OCI-M1 (cell line): ENCODE measurements at regions not wholly inside any gene's neighbourhood (a gene's known extent, or its start where the extent isn't known, plus 50 kb on each side); places are given as distances from the start of the nearest gene placed in this dataset.
"Not testable (repeated sequence)": the region's sequence is repeated elsewhere in the genome, so short reads cannot be mapped to it uniquely, and the experiment has no call there.

Experiments
- DNase-seq: peaks from one replicate; lab custom pipeline; 2025; lab: John Stamatoyannopoulos, UW

DNA sequence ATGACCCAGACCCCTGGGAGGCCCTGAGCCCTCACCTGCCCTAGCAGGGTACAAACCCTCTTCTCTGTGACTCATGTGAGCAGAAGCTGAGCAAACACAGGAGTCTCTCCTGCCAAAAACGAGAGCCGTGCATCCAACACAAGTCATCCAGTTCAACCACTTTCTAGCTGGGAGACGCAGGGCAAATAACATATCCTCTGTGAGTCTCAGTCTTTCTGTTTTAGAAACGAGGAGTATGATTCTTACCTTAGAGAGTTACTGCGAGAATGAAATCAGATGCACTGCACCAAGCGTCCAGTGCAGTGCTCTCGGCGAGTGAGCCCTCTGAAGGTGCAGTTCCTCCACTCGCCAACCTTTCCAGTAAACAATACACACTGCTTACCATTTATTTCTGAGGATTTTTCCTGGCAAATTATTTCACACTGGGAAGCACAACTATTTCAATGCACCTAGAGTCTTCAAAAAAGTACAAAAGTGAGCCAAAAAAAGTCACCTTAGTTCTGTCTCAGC, 331.8 kb upstream of the MYT1L start:
- no peak for DNase-seq

- no peak for DNase-seq
These were observed 331.2 kb upstream of the MYT1L start for GRCh38 chr2:2662037-2662846.

DNA sequence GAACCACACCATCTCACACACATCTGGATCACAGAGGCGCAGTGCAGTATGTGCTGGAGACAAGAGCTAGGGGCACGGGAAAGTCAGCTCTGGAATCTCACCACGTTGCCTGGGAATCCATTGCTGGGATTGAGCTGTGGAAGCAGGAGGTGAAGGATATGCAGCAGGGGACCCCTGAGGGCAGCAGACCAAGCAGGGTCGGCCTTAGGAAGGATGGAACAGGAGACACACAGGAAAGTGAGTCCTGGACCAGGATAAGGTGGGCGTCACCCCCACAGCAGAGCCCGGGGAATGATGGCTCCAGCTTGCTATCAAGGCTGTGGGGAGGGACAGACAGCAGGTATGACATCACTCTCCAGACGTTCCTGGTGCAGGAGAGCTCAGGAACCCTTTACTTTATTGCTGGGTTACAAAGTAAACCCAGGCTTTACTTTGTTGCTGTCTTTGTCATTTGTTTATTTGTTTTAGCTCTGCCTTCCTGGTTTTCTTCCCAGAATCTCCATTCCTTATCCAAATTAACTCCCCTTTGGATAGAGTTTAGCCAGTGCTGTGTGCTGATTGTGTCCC, 329.8 kb upstream of the MYT1L start:
- no peak for DNase-seq

DNA sequence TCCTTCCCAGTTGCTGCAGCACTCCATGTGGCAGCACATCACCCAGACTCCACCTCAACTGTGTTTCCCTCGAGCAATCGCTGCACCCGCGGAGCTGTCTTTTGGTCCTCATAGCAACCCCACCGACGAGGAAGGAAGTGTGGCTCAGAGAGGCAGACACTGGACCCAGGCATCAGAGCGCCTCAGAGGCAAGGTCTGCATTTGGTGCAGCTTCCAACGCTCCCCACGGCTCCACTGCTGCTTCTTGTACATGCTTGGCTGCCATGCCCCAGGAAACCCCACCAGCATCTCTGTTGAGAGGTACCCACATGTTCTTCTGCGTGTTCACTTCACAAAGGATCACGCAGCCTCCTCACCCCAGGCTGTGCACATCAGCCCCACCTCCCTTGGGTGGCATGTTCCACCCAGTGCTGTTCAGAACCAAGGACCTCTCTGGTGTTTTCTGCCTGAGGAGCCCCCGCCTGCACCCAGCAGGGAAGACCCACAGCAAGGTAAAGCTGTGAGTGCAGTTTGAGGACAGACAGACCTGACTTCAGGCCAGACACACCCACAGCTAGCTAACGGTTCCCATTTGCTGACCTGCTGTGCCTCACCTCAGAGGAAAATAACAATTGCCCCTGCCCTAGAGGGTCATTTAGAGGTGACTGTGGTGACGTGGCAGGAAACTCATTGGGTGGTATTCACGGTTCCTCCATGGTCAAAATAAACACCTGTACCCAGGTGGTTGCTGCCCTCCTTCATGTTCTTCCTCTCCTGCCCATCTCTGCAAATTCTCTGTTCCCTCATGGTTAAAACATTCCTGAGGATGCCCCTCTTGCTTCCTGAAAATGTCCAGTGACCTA, 326.3 kb upstream of the MYT1L start:
- no peak for DNase-seq

GRCh38 chr2:2656115-2657011, 325.3 kb upstream of the MYT1L start:
- DNase-seq: no peak

DNA sequence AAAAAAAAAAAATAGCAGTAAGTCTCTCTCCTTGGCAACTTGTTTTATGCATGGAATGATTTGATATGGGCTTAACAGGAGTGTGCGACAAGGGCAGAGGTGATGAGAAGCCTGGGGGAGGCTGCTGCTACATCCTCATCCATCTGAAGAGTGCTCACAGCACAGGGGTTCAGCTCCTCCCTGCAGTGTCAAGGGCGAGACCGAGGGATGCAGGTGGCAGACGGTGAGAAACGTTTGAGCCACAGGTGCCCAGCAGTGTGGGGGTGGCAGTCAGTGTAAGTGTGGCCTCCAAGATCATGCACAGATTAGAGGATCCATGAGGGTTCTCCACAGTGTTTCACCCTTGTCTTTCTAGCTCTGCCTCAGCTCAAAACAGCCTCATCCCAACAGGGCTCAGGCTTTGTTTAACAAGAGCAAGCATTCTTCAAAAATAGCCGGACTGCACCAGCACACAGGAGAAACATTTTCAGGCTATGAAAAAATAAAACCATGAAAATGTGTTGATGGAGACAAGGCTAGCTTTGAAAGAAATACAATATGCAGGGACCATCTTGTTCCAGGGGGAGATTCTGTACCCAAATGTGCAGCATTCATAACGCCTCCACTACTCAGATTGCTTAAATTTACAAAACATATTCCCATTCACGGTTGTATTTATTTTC, 324.5 kb upstream of the MYT1L start:
- no peak for DNase-seq

- no peak for DNase-seq
These were observed 322.2 kb upstream of the MYT1L start for GRCh38 chr2:2653231-2653630.

DNA sequence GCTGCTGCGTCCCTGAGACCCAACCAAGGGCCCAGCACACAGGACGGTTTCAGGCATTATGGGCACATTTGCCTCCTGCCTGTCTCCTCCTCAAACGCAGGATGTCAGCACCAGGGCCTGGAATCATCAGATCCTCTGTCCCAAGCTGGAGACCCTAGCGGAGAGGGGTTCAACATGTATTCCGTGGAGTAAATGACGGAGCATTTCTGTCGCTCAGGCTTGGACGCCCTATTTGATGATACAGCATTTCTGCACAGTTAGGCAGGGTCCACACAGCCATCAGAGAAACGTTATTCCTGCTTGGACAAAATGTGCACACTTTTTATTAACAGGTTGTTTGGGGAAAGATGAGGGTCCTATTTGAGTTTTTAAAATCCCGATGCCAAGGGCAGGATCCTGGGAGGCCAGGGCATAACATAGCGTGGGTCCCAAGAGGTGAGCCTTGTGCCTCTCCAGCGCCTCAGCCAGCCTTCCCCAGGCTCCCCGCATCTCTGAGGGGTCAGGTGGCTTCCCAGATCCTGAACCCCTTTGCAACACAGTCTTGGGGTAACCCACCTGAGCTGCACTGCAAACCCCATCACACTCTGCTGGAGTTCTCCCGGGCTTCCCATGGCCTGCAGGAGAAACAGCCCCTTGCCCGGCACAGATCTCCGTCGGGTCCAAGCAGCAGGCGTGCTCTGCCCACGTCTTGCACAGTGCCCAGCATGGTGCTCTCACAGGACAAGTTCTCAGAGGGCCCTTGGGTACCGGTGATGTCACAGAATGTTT, 319.7 kb upstream of the MYT1L start:
- DNase-seq: no peak

- no peak for DNase-seq
These were observed 318.3 kb upstream of the MYT1L start for GRCh38 chr2:2649109-2650072.

DNA sequence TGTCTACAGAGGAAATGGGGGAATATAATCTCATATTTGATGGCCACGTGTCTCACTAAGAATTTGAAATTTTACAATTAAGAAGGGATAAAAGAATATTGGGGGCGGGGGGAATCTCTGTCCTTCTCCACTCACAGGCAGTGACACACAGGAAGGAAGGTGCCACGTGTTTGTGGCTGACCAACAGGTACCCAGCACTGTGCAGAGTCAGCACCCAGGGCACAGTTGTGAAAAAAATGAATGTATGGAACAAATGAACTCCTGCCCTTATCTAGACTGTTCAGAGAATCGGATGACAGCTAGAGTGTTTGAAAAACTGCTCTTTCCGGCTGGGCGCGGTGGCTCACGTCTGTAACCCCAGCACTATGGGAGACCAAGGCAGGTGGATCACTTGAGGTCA, 317.0 kb upstream of the MYT1L start:
- no peak for DNase-seq

- no peak for DNase-seq
These were observed 316.1 kb upstream of the MYT1L start for GRCh38 chr2:2647141-2647541.

DNA sequence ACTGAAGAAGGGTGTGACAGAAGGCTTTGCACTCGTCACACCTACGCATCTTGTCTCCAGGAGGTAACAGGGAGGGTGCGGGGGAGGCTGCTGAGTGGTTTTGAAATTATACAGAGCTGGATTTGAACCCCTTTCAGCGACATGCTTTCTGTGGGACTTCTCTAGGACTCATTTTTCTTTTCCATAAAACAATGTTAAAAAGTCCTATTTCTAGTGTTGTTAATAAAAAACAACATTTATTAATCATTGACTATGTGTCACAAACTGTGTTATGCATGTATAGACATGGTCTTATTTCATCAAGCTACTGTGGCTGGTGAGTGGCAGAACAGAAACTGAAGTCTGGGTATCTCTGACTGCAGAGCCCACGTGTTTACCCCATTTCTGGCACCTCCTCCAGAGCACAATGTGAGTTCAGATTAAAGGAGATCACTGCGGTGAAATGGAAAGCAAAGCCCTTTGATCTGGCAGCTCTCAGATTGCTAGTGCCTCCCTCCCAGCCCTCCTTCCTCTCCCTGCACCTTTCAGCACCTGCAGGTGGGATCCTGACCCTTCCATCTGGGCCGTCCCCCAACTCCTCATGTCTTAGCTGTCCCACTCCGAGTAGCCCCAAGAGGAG, 315.5 kb upstream of the MYT1L start:
- peak; percentile 6 for DNase-seq

DNA sequence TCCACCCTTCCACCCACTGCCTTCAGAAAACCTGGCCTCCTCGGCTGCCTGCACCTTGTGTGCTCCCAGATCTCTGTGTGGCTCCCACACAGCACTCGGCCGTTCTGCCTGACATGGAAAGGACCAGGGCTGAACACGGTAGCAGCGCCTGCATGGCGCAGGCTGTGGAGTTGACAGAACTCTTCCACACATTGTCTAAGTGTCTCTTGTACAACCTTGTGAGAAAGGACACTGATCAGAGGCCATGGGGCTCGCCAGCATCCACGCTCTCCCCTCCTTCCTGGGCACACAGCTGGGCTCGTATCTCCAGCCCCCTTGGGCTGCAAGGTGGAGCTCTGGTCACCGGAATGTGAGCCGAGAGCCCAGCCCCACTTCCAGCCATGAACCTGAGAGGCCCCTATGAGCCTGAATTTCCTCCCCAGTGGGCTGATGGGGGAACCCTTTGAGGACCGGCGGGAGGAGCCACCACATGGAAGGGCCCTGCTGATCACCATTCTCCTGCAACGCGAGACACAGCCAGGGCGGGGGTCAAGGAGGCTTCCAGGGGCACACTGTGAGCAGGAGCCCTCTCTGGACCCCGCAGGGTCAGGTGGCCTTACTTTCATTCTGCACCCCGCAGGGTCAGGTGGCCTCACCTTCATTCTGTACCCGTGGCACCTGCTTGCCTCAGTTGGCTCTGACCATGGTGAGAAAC, 314.2 kb upstream of the MYT1L start:
- DNase-seq: no peak

GRCh38 chr2:2644751-2645150, 313.7 kb upstream of the MYT1L start:
- not testable (repeated sequence) for DNase-seq

DNA sequence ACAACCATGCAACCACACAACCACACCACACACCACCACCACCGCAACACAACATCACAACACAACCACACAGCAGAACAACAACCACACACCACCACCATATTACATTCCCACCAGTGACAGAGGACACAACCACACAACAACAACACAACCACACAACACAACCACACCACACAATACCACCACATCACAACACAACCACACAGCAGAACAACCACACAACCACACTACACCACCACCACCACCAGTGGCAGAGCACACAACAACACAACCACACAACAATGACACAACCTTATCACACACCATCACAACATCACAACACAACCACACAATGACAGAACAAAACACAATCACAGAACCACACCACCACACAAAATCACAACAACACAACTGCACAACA, 313.0 kb upstream of the MYT1L start:
- DNase-seq: no peak

GRCh38 chr2:2642906-2643890, 312.1 kb upstream of the MYT1L start:
- no peak for DNase-seq
